T-helper 1 cell treated with Interleukin-12 subunit alpha and Interleukin-12 subunit beta and Interleukin-4 antibody, amounts not matched to agents 30 ng/mL and 1 ng/mL, for 36 hours (primary cell): ENCODE measurements at regions not wholly inside any gene's neighbourhood (a gene's known extent, or its start where the extent isn't known, plus 50 kb on each side); places are given as distances from the start of the nearest gene placed in this dataset.

Experiments
- intact Hi-C: fragments of 100-400 bp; cut with micrococcal nuclease; formaldehyde crosslinking; loops from one replicate; pipeline ENCODE4 v1.15.1; 2024

GRCh38 chr1:222045786-222046185 lies 303.9 kb upstream of the DUSP10 start:
- intact Hi-C loops = no loop called here

DNA sequence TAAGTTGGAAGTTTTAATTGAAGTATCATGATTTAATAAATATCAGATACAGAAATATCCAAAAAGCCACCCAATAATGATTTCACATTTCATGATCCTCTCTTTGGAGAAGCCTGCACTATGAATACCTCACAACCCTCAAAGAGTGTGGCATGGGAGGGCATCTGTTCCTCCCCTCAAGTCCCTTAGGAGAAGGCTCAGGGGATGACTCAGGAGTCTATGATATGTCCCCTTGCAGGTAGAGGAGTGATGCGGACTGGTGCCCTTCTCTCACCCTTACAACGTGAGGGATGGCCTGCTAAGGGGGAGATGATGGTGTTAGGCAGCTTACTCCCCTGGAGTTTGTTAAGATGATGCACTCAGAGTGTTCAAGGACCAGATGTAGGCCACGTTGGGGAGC lies 303.3 kb upstream of the DUSP10 start:
- intact Hi-C loops = no loop called here

GRCh38 chr1:222043444-222044292 lies 301.8 kb upstream of the DUSP10 start:
- intact Hi-C loops = no loop called here

DNA sequence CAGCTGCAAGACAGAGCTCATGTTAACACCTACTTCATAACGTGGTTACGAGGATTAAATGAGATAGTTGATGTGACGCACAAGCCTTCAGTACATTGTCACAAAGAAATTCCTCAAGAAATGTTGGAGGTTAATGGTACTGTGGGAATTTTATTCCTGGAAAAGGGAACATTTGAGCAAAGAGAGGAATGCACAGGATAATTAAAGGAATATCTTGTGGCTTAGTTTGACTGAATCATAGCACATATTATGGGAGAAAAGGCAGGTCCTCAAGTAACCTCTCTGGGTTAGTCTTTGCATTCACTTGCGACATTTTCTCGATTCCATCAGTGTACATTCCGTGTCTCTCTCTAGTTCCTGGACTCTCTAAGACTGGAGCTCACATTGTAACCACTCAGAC lies 300.2 kb upstream of the DUSP10 start:
- intact Hi-C loops = no loop called here

DNA sequence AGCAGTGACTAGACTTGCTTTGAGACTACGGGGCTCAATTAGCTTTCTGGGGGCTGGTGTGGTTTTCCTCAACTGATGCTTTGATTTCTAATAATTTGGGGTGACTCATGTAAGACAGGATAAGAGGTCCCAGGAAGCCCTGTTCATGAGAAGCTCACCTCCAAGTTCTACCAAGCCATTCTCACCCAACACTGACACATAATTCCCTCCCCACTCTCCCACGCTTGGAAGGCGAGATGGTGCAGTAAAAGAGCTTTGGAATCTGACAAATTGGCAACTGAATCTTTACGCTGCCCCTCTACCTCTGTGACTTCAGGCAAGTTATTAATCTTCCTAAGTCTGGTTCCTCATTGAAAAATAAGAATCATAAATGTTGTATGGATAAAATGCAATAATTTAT lies 299.1 kb upstream of the DUSP10 start:
- intact Hi-C loops = no loop called here

DNA sequence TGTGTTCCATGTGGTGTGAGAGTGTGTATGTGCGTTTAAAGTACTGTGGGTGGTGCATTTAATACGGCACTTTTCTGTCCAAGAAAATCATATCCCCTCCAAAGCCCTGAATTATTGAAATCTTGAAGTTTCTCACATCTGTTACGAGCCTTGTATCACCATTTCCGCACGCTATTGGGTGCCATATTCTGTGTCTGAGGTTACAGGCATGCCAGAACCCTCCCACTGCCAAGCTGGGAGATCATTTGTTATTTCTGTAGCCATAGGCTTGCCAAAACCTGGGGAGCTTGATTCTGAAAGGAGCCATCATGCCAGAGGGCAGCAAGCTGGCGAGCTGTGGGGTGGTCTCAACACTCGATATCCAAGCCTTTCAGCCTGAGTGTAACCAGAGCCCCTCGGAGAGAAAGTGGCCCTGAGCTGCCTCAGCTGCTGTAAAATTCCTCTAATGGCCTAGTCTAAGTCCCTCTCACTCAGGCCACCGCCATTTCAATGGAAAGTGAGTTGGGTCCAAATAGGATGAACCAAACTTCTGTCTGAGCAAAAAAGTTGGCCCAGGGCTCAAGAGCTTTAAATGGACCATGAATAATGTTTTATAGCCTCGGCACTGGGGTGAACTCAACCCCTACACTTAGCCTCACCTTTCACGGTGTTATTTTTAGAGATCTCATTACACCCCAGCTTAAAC lies 298.4 kb upstream of the DUSP10 start:
- intact Hi-C loops = no loop called here

GRCh38 chr1:222038971-222039370 lies 297.1 kb upstream of the DUSP10 start:
- intact Hi-C loops = no loop called here

DNA sequence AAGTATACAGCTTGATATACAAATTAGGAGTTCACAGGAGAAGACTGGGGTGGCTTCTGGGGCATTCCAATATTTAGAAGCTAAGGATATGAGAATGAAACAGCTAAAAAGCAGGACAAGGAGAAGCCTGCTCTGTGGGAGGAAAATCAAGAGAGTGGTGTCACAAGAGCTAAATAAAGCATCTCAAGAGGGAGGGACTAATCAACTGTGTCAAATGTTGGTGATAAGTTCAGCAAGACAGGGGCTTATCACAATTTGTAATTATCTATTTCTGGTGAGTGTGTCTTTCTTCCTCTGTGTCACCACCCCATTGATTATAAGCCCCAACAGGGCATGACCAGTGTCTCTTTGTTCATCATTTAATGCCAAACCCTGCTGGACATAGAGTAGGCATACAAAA lies 295.8 kb upstream of the DUSP10 start:
- intact Hi-C loops = no loop called here

DNA sequence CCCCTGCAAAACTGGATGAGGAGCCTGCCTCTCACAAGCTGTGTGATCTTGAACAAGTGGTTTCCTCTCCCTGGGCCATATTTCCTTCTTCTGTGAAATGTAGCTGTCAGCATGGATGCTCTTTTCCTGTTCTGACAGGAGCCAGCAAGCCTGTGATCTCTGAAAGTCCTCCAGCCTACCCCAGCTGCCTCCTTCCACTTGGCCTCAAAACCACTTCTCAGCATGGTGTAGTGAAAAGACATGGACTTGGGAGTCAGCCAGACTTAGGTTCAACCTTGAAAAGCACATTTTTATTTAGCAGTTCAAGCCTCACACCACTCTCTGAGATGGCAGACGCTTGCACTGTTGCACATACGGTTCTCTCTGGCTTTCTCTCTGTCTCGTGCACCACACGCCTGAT lies 292.9 kb upstream of the DUSP10 start:
- intact Hi-C loops = no loop called here

GRCh38 chr1:222033450-222033849 lies 291.6 kb upstream of the DUSP10 start:
- intact Hi-C loops = no loop called here

GRCh38 chr1:222031318-222031717 lies 289.4 kb upstream of the DUSP10 start:
- intact Hi-C loops = no loop called here

DNA sequence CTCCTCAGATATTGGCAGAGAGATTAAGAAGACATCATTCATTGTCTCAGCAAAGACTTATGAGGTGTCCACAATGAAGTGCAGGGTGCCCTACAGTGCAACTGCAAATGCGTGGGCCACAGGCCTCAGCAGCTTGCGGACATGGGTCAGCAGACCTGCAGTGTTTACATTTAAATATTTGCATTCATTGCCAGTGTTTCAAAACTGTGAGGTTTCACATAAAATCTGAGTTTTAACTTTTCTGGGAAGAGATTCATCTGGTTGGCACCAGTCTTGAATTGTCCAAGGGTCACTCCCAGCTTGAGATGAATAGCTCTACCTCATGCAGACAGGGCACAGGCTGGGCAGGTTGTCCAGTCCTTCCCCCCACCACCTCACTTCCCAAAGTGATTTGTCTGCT lies 286.8 kb upstream of the DUSP10 start:
- intact Hi-C loops = no loop called here

DNA sequence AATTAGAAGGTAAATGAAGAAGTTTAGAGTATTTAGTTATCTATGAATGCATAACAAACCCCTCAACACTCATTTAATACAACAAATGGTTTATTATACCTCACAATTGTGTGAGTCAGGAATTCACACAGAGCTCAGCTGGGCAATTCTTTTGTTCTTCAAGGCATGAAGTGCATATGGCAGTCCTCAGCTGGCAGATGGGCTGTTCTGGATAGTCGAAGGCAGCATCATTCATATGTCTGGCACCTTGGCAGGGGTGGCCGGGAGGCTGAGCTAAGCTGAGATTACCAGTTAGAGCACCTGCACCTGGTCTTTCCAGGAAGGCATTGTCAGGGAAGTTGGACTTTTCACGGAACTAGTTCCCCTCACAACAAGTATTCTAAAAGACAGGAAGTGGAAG lies 286.2 kb upstream of the DUSP10 start:
- intact Hi-C loops = no loop called here

DNA sequence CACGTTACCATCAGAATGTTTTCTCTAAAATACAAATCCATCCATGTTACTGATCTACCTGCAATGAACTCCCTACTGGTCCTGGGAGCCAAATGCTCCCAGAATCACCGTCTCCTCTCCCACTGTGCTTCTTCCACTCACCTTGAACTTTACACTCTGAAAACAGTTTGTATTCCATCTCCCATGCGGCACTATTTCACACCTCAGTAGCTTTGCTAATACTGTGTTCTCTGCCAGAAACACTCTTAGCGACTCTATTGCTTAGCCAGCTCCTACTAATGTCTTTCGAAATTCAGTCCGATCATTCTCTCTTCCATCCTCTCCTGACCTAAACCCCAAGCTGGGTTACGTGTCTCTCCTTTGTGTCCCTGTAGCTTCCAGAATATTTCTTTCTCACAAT lies 284.4 kb upstream of the DUSP10 start:
- intact Hi-C loops = no loop called here

GRCh38 chr1:222023025-222023424 lies 281.1 kb upstream of the DUSP10 start:
- intact Hi-C loops = no loop called here

DNA sequence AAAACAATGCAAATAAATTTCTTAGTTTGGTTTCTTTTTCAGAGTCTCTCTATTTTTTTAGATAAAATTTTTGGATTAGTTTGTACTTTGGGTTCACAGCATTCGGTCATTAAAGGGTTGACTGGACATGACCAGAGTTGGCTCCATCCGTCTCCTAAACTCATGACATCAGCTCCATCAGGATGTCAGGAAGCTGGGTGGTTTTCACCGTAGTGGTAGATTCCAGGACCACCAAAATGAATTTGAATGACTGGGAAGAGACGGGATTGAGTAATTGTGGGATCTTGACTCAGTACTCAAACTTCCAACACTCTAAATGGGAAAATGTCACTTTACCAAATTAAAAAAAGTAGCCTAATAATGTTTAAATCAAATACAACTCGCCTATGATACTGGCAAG lies 279.2 kb upstream of the DUSP10 start:
- intact Hi-C loops = no loop called here

GRCh38 chr1:222020553-222020952 lies 278.7 kb upstream of the DUSP10 start:
- intact Hi-C loops = no loop called here

GRCh38 chr1:222019029-222019428 lies 277.1 kb upstream of the DUSP10 start:
- intact Hi-C loops = no loop called here

DNA sequence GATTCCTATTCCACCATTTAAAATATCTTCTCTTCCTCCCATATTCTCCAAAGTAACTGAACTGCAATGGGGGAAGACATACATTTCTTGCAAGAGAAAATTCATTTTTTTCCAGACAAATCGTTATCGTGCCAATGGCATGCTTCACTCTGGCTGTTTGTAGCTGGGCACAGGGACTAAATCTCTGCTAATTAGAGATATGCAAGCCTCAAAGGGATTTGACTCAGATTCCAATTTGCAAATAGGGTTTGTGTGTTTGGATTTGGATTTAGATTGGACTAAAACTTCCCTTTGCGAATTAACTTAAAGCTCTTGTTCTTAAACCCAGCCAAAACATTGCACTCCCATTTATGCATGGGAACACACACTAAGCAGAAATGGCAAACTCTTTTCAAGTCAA lies 276.2 kb upstream of the DUSP10 start:
- intact Hi-C loops = no loop called here

DNA sequence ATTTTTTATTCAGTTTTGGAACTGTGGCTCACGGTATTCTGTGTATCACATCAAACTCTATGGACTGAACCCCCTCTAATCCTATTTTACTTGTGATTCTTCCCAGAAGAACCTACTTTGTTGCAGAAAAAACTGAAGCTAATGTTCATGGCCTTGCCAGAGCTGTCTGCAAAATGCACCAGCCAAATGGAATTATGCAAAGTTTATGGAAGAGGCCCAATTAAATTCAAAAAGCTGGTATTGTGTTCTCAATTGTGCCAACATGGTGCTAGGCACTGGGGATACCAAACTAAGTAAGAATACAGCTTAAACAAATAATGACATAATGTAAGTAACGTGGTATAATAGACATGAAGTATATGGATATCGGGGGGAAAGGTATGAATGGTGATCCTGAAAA lies 273.8 kb upstream of the DUSP10 start:
- intact Hi-C loops = no loop called here

DNA sequence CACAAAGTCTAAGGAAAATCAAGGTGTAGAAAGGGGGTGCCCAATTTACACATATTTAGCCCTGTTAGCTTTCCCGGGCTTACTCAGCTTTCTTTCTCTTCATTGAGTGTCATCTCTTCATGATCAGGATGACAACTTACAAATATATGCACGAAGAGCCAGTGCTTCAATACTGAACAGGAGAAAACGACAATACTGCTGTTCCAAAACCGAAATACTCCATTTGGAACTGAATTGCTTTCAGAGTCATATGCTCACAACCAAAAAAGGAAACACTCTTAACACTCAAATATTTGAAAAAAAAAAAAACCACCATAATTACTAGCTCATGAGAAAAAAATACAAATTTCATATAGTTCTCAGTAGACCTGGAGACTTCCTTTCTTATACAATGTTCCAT lies 272.1 kb upstream of the DUSP10 start:
- intact Hi-C loops = no loop called here

DNA sequence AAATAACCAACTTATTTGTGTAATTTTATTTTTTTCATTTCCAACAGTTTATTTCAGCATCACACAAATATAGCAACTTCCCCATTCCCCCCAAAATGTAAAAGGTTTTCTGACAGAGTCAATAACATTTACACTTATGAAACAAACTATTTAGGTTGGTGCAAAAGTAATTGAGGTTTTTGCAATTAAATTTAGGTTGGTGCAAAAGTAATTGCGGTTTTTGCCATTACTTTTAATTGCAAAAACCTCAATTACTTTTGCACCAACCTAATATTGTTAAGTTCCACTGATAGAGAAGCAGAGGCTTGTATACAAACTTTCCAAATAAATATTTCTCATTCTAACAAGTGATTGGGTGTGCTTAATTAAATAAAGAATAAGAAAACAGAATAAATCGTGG lies 270.9 kb upstream of the DUSP10 start:
- intact Hi-C loops = no loop called here

- intact Hi-C loops = no loop called here
Measured at GRCh38 chr1:222010306-222010705, 268.4 kb upstream of the DUSP10 start.
